B cell (primary cell): ENCODE measurements at regions not wholly inside any gene's neighbourhood (a gene's known extent, or its start where the extent isn't known, plus 50 kb on each side); places are given as distances from the start of the nearest gene placed in this dataset.

Experiments
- CTCF ChIP-seq: fragments of 200-600 bp; IDR thresholded peaks from one replicate; pipeline ENCODE4 v1.8.0; 2022; ENCODE audit warnings: antibody characterized with exemption, mild to moderate bottlenecking
- EZH2 ChIP-seq: IDR thresholded peaks from 2 replicates; pipeline ENCODE4 v1.6.1; 2012; ENCODE audit warnings: borderline replicate concordance, low read depth, mild to moderate bottlenecking, moderate library complexity, low read length; ENCODE audit not compliant: insufficient read depth, poor library complexity, severe bottlenecking

GRCh38 chr16:86090461-86091170 lies 191.7 kb downstream of the IRF8 start:
- TF ChIP-seq CTCF (no peak), EZH2 (no peak)
